Activated B cell treated with CpG ODN at 0.5 μM for 24 hours (primary cell): ENCODE measurements at regions not wholly inside any gene's neighbourhood (a gene's known extent, or its start where the extent isn't known, plus 50 kb on each side); places are given as distances from the start of the nearest gene placed in this dataset.

Source experiments
- ATAC-seq: fragments of 200-7000 bp; cut with Tn5 transposase; one replicate; pipeline ENCODE4 v1.10.0; 2021; ENCODE audit warnings: low read depth, mild to moderate bottlenecking, moderate library complexity
- CTCF ChIA-PET: fragments of 350-600 bp; sonication (Branson Sonifier 250); formaldehyde crosslinking; loops from one replicate; lab custom pipeline; 2021; ENCODE audit warnings: antibody characterized with exemption; lab: Charles Lee
- POLR2A ChIA-PET: fragments of 350-600 bp; sonication (Branson Sonifier 250); formaldehyde crosslinking; loops from one replicate; lab custom pipeline; 2021; ENCODE audit warnings: antibody characterized with exemption; lab: Charles Lee
- DNase-seq: peaks from one replicate; pipeline ENCODE4 v3.0.0; 2022
- H3K27ac Mint-ChIP-seq: one replicate; pipeline ENCODE4 v1.8.0; 2020; ENCODE audit warnings: mixed read lengths
- H3K27me3 Mint-ChIP-seq: one replicate; pipeline ENCODE4 v1.8.0; 2021; ENCODE audit warnings: mixed read lengths
- H3K36me3 Mint-ChIP-seq: one replicate; pipeline ENCODE4 v1.8.0; 2021; ENCODE audit warnings: low read depth, mixed read lengths
- H3K4me1 Mint-ChIP-seq: one replicate; pipeline ENCODE4 v1.8.0; 2021; ENCODE audit warnings: mixed read lengths
- H3K4me3 Mint-ChIP-seq: one replicate; pipeline ENCODE4 v1.8.0; 2020; ENCODE audit warnings: mild to moderate bottlenecking, mixed read lengths
- H3K9me3 Mint-ChIP-seq: one replicate; pipeline ENCODE4 v1.8.0; 2020; ENCODE audit warnings: mixed read lengths
- CTCF ChIP-seq: fragments of 200-600 bp; IDR thresholded peaks from one replicate; pipeline ENCODE4 v1.8.0; 2022; ENCODE audit warnings: antibody characterized with exemption, mild to moderate bottlenecking
- intact Hi-C: fragments of 100-400 bp; cut with micrococcal nuclease; formaldehyde crosslinking; loops from one replicate; pipeline ENCODE4 v1.15.1; 2024

- H3K9me3 Mint-ChIP-seq = peaks cover 5% of the 10 kb centered on the region
- ATAC-seq (no peak), DNase-seq (no peak)
- POLR2A ChIA-PET = no interaction called here
- CTCF ChIA-PET = no interaction called here
- H3K27me3 Mint-ChIP-seq = peaks cover 34% of the 10 kb centered on the region
- no peak for TF ChIP-seq CTCF
- no peak overlapping the region for H3K4me3 Mint-ChIP-seq
- no peaks in the 10 kb centered on the region for H3K36me3 Mint-ChIP-seq
- H3K4me1 Mint-ChIP-seq = no peaks in the 10 kb centered on the region
- H3K27ac Mint-ChIP-seq = no peak overlapping the region
- intact Hi-C loops = no loop called here
Measured at GRCh38 chr2:38232454-38232853, 144.6 kb downstream of the ATL2 start.

- no peak for TF ChIP-seq CTCF
- H3K27me3 Mint-ChIP-seq = peaks cover 37% of the 10 kb centered on the region
- CTCF ChIA-PET = no interaction called here
- intact Hi-C loops = no loop called here
- H3K9me3 Mint-ChIP-seq = peaks cover 5% of the 10 kb centered on the region
- no peak for DNase-seq
- H3K4me1 Mint-ChIP-seq = no peaks in the 10 kb centered on the region
- ATAC-seq = no peak
- POLR2A ChIA-PET = no interaction called here
- H3K4me3 Mint-ChIP-seq = no peak overlapping the region
- H3K36me3 Mint-ChIP-seq = no peaks in the 10 kb centered on the region
- no peak overlapping the region for H3K27ac Mint-ChIP-seq
Measured at GRCh38 chr2:38230756-38231155, 146.3 kb downstream of the ATL2 start.

- no peak for ATAC-seq
- Mint-ChIP-seq H3K27ac (no peak overlapping the region), H3K9me3 (no peaks in the 10 kb centered on the region), H3K4me3 (no peak overlapping the region), H3K4me1 (no peaks in the 10 kb centered on the region), H3K36me3 (no peaks in the 10 kb centered on the region), H3K27me3 (peaks cover 42% of the 10 kb centered on the region)
- intact Hi-C loops = no loop called here
- ChIA-PET CTCF (no interaction called here), POLR2A (no interaction called here)
- no peak for TF ChIP-seq CTCF
- DNase-seq = no peak
Measured at GRCh38 chr2:38228753-38229152, 148.3 kb downstream of the ATL2 start.

- intact Hi-C loops = no loop called here
- Mint-ChIP-seq H3K27ac (no peak overlapping the region), H3K4me1 (no peaks in the 10 kb centered on the region), H3K4me3 (no peak overlapping the region), H3K9me3 (peaks cover 2% of the 10 kb centered on the region), H3K36me3 (no peaks in the 10 kb centered on the region), H3K27me3 (peaks cover 44% of the 10 kb centered on the region)
- DNase-seq = no peak
- POLR2A ChIA-PET = no interaction called here
- no peak for ATAC-seq
- CTCF ChIA-PET = no interaction called here
- TF ChIP-seq CTCF = no peak
Measured at GRCh38 chr2:38224821-38225437, 149.0 kb upstream of the CYP1B1 start.

- ChIA-PET CTCF (no interaction called here), POLR2A (no interaction called here)
- no peaks in the 10 kb centered on the region for H3K36me3 Mint-ChIP-seq
- peaks cover 2% of the 10 kb centered on the region for H3K9me3 Mint-ChIP-seq
- H3K4me3 Mint-ChIP-seq = no peak overlapping the region
- intact Hi-C loops = no loop called here
- no peak overlapping the region for H3K27ac Mint-ChIP-seq
- H3K4me1 Mint-ChIP-seq = no peaks in the 10 kb centered on the region
- peaks cover 47% of the 10 kb centered on the region for H3K27me3 Mint-ChIP-seq
- ATAC-seq (no peak), DNase-seq (no peak)
- no peak for TF ChIP-seq CTCF
Measured at GRCh38 chr2:38224181-38224580, 148.2 kb upstream of the CYP1B1 start.
